Endothelial cell (in vitro differentiated cells): ENCODE measurements at regions not wholly inside any gene's neighbourhood (a gene's known extent, or its start where the extent isn't known, plus 50 kb on each side); places are given as distances from the start of the nearest gene placed in this dataset.

Source experiments
- DNase-seq: peaks from one replicate; pipeline ENCODE4 v3.0.0; 2021; ENCODE audit warnings: low spot score
- H3K27ac Mint-ChIP-seq: one replicate; pipeline ENCODE4 v1.8.0; 2021; ENCODE audit warnings: mixed read lengths, inconsistent platforms; ENCODE audit not compliant: unreplicated experiment
- H3K27me3 Mint-ChIP-seq: one replicate; pipeline ENCODE4 v1.8.0; 2021; ENCODE audit warnings: mild to moderate bottlenecking, moderate library complexity, mixed read lengths, inconsistent platforms; ENCODE audit not compliant: unreplicated experiment
- H3K36me3 Mint-ChIP-seq: one replicate; pipeline ENCODE4 v1.8.0; 2021; ENCODE audit warnings: mild to moderate bottlenecking, low read depth, mixed read lengths, inconsistent platforms; ENCODE audit not compliant: unreplicated experiment
- H3K4me1 Mint-ChIP-seq: one replicate; pipeline ENCODE4 v1.8.0; 2021; ENCODE audit warnings: mild to moderate bottlenecking, mixed read lengths, inconsistent platforms; ENCODE audit not compliant: unreplicated experiment
- H3K4me3 Mint-ChIP-seq: one replicate; pipeline ENCODE4 v1.8.0; 2021; ENCODE audit warnings: mild to moderate bottlenecking, mixed read lengths, inconsistent platforms; ENCODE audit not compliant: unreplicated experiment
- H3K9me3 Mint-ChIP-seq: one replicate; pipeline ENCODE4 v1.8.0; 2021; ENCODE audit warnings: mixed read lengths, inconsistent platforms; ENCODE audit not compliant: unreplicated experiment
- TF ChIP-seq, protein P1 (sequence below): fragments of 200-600 bp; sonication (generic); IDR thresholded peaks from one replicate; pipeline ENCODE4 v1.5.0; 2021; ENCODE audit warnings: antibody characterized with exemption; ENCODE audit not compliant: unreplicated experiment

DNA sequence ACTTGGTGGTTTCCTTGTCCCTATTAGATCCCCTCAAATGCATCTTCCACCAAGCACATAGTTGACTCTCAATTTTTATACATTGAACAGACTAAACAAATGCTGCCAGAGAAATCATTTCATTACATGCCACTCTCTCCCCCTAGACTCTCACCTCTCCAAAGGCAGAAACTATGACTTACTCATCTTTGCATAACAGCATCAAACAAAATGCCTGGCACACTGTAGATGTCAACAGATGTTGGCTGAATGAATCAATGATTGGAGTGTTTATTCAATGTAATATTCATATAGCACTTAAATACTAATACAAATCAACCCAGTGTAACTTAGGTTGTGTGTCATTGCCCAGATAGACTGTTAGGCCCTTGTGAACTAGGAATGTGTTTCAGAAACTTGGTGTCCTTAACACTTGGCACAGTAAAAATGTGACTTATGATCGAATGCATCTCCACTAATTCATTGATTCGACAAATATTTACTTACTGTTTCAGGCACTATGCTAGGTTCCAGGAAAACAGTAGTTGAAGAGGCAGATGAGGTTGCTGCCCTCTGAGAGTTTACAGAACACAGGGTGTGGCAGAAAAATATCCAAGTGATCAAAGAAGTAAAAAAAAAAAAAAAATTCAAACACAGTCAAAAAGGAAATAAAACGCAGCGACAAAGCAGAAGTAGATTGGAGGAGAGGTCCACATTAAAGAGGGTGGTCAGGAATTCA lies 188.5 kb upstream of the LRRN1 start:
- Mint-ChIP-seq H3K4me3 (no peak overlapping the region), H3K9me3 (peaks cover 26% of the 10 kb centered on the region), H3K27ac (no peak overlapping the region), H3K27me3 (peaks cover 2% of the 10 kb centered on the region), H3K4me1 (no peaks in the 10 kb centered on the region), H3K36me3 (peaks cover 7% of the 10 kb centered on the region)
- no peak for DNase-seq
- TF ChIP-seq, protein P1, sequence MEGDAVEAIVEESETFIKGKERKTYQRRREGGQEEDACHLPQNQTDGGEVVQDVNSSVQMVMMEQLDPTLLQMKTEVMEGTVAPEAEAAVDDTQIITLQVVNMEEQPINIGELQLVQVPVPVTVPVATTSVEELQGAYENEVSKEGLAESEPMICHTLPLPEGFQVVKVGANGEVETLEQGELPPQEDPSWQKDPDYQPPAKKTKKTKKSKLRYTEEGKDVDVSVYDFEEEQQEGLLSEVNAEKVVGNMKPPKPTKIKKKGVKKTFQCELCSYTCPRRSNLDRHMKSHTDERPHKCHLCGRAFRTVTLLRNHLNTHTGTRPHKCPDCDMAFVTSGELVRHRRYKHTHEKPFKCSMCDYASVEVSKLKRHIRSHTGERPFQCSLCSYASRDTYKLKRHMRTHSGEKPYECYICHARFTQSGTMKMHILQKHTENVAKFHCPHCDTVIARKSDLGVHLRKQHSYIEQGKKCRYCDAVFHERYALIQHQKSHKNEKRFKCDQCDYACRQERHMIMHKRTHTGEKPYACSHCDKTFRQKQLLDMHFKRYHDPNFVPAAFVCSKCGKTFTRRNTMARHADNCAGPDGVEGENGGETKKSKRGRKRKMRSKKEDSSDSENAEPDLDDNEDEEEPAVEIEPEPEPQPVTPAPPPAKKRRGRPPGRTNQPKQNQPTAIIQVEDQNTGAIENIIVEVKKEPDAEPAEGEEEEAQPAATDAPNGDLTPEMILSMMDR = no peak

DNA sequence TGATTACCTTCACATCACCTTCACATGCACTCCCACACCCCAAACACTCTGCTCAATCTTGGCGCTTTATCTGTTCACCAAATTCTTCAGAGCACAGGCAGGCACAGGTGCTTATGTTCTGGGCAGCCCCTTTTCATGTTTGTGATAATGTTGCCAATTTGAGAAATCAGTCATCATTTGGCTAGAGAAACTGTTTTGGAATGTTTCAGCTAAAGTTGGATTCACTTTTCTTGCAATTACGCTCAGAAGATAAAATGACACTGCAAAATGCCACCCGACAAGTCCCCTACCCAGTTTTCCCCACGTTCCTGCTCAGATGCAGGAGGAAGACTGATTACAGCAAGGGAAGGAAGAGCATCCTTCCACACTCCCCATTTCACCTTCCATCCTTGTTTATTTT lies 192.9 kb upstream of the LRRN1 start:
- H3K27ac Mint-ChIP-seq = no peak overlapping the region
- peaks cover 4% of the 10 kb centered on the region for H3K36me3 Mint-ChIP-seq
- H3K27me3 Mint-ChIP-seq = peaks cover 2% of the 10 kb centered on the region
- no peak for DNase-seq
- H3K9me3 Mint-ChIP-seq = peaks cover 29% of the 10 kb centered on the region
- H3K4me3 Mint-ChIP-seq = no peak overlapping the region
- TF ChIP-seq, protein P1 = no peak
- H3K4me1 Mint-ChIP-seq = no peaks in the 10 kb centered on the region

DNA sequence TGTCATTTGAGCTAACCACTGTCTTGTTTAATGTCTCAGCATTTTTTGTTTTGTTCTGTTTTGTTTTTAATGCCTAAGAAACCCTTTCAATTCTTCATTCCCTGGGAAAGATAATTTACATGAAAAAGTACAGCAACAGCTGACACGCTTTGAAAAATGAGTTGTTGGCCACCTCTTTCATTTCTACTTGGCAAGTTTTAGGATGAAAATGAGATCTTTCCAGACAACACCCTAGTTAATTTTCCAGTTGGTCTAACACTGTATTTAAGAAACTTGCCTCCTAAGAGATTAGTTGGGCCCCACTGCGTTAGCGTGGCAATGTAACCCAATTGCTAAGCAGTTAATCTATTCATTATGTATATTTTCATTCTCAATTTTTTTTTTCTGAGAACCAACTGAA lies 194.0 kb upstream of the LRRN1 start:
- no peak for DNase-seq
- Mint-ChIP-seq H3K9me3 (peaks cover 29% of the 10 kb centered on the region), H3K4me3 (no peak overlapping the region), H3K36me3 (peaks cover 4% of the 10 kb centered on the region), H3K4me1 (no peaks in the 10 kb centered on the region), H3K27ac (no peak overlapping the region), H3K27me3 (peaks cover 2% of the 10 kb centered on the region)
- TF ChIP-seq, protein P1 = no peak

DNA sequence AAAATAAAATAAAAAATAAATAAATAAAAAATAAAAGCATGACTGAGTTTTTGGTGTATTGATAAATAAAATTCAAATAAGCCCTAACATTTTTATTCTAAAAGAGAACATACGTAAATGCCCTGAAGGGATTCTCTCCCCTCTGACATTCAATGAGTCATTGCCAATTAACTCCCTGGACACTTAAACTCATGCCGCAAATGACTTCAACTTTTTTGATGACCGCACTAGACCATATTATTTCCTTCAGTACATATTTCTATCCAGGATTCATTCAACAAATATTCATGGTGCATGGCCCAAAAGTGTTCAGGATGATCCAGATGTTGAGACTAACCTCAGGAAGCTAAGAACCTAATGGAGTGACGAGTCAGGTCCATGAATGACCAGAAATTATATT lies 195.9 kb upstream of the LRRN1 start:
- Mint-ChIP-seq H3K27me3 (peaks cover 2% of the 10 kb centered on the region), H3K36me3 (peaks cover 4% of the 10 kb centered on the region), H3K4me1 (no peaks in the 10 kb centered on the region), H3K27ac (no peak overlapping the region), H3K9me3 (peaks cover 37% of the 10 kb centered on the region), H3K4me3 (no peak overlapping the region)
- TF ChIP-seq, protein P1 = no peak
- DNase-seq = no peak

DNA sequence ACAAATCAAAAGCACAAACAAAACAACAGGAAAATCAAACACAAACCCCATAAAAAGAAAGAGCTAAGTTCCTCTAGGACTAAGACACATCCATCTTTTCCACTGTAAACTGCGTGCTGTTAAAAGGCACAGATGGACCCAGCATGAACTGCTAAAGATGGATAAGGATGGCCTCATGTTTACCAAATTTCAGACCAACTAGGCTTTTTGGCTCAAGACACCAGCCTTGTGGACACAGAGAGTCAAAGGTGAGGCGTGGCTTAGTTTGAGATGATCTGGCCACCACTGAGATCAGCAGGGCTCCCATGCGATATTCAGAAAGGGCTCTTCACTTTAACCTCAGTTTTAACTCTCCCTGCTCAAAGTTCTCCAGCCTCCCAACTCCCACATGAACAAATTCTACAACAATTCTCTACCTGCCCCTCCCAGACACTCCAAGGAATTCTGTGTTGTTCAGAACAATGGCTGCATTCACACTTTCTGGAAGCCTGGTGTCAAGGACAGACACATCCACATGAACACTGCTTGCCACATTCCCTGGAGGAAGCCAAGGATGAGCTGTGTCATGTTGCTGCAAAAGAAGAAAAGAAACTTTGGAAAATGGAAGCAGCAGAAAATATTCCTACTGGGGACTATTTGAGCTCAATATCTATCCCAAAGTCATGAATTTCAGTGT lies 198.4 kb upstream of the LRRN1 start:
- no peak for DNase-seq
- no peaks in the 10 kb centered on the region for H3K4me1 Mint-ChIP-seq
- peaks cover 42% of the 10 kb centered on the region for H3K9me3 Mint-ChIP-seq
- TF ChIP-seq, protein P1 = no peak
- H3K4me3 Mint-ChIP-seq = no peak overlapping the region
- no peak overlapping the region for H3K27ac Mint-ChIP-seq
- peaks cover 2% of the 10 kb centered on the region for H3K27me3 Mint-ChIP-seq
- H3K36me3 Mint-ChIP-seq = no peaks in the 10 kb centered on the region
